Posterior vena cava (tissue), 2 donors: ENCODE measurements at regions not wholly inside any gene's neighbourhood (a gene's known extent, or its start where the extent isn't known, plus 50 kb on each side); places are given as distances from the start of the nearest gene placed in this dataset.
"Not testable (repeated sequence)": the region's sequence is repeated elsewhere in the genome, so short reads cannot be mapped to it uniquely, and the experiment has no call there.

ENCODE experiments used
- DNase-seq: peaks from one replicate; pipeline ENCODE4 v3.0.0-alpha.2; 2020; ENCODE audit warnings: low spot score
- intact Hi-C, 2 donors: fragments of 100-400 bp; cut with DNase I; formaldehyde crosslinking; loops; one replicate each; pipeline versions ENCODE4 v1.14.1 to v1.14.2; 2022 to 2023
- donor health status: DM: yes; HTN: yes; CAD: no.
- donor health status: DM: yes; HTN: yes; CAD: no.

DNA sequence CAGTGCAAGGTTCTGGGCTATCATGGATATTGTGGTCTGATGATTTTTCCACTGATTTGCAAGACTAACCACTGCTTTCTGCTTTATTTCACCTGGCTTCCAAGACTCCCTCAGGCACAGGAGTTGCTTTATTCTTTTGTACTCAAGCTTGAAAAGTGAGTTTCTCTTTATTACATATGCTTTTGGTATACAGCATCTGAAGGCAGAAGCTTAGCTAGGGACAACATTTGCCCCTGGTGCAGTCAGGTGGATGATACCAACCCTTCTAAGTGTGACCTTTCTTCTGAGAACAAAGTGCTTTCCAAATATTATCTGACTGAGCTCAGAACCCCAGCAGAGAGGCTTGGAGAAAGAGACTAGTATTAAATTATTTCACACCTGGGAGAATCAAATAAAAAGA, 94.0 kb upstream of the PHACTR1 start:
- intact Hi-C loops = no loop called here
- no peak for DNase-seq

DNA sequence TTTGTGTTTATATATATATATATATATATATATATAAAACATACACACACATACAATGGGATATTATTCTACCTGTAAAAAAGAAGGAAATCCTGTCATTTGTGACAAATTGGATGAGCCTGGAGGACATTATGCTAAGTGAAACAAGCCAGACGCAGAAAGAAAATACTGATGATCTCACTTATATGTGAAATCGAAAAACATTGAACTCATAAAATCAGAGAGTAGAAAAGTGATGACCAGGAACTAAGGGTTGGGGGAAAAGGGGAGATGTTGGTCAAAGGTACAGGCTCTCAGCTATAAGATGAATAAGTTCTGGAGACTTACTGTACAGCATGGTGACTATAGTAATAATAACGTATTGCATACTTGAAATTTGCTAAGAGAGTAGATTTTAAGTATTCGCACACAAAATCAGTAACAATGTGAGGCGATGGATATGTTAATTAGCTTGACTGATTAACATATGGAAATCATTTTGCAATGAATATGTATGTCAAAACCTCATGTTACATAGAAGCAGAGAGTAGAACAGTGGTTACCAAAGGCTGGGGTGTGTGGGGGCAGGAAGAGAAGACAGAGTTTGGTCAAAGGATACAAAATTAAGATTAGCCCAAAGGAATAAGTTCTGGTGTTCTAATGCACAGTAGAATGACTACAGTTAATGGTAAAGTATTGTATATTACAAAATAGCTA, 92.3 kb upstream of the PHACTR1 start:
- DNase-seq = no peak
- intact Hi-C loops = no loop called here

DNA sequence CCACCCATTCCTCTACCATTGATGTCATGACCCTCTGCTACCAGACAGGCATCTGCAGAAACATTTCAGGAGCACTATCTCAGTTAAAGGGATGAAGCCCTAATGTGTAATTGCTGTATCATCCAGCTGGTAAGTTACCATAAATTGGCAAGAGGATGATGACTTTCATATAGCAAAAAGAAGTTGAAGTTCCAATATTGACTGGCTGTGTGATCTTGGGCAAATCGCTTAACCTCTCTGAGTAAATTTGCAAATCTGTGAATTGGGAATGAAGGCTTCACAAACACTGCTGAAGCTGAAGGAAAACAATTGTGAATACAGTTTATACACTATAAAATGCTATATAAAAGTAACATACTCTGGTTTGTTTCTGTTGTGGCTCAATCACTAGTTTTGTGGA, 89.5 kb upstream of the PHACTR1 start:
- DNase-seq = no peak
- intact Hi-C loops = no loop called here

DNA sequence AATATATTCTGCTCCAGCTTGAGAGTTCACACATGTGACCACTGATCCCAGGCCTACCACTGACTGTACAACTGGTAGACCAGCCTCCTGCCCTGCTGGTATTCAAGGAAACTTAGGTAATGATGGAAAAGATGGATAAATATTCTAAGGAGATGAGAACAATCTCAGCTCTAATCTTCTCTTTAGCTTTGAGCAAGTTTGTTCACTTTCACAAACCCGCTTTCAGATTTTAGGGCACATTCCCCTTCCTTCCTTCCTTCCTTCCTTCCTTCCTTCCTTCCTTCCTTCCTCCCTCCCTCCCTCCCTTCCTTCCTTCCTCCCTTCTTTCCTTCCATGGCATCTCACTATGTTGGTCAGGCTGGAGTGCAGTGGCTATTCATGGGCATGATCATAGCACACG, 88.2 kb upstream of the PHACTR1 start:
- no peak for DNase-seq
- intact Hi-C loops = no loop called here

DNA sequence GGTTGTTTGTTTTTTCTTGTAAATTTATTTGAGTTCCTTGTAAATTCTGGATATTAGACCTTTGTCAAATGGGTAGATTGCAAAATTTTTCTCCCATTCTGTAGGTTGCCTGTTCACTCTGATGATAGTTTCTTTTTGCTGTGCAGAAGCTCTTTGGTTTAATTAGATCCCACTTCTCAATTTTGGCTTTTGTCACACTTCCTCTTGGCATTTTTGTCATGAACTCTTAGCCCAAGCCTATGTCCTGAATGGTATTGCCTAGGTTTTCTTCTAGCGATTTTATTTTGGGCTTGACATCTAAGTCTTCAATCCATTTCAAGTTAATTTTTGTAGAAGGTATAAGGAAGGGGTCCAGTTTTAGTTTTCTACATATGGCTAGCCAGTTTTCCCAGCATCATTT, 82.8 kb upstream of the PHACTR1 start:
- intact Hi-C loops, DNase-seq: not testable (repeated sequence)

DNA sequence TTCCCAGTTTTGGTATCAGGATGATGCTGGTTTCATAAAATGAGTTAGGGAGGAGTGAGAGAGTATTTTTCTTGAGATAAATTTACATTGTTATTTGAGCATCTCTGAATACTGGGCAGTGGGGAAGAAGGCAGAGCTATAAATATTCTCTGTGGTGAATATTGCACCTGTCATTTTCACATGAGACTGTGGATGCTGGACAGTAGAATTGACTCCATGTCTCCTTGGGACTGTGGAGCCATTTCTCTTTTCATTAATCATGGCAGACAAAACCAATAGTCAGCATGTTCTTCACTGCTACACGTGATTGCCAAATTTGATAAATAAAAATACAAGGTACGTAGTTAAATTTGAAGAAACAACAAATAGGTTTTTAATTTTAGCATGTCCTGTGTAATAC, 81.2 kb upstream of the PHACTR1 start:
- intact Hi-C loops = no loop called here
- DNase-seq = no peak

DNA sequence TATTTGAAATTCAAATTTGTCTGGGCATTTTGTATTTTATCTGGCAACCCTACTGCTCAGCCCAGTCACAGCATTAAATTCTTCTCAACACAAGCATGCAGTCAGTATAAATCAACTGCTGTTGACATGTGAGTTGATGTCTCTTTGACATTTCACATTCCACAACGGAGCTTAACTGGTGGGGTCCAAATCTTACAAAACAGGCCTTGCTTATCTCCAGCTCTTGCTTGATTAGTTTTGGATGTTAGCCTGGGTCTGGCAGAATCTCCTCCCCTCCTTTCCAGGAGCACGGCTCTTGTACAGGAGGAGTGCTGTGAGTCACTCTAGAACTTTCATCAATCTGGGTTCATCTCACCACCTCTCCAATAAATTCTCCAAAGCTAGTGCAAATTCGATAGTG, 80.8 kb upstream of the PHACTR1 start:
- intact Hi-C loops = no loop called here

DNA sequence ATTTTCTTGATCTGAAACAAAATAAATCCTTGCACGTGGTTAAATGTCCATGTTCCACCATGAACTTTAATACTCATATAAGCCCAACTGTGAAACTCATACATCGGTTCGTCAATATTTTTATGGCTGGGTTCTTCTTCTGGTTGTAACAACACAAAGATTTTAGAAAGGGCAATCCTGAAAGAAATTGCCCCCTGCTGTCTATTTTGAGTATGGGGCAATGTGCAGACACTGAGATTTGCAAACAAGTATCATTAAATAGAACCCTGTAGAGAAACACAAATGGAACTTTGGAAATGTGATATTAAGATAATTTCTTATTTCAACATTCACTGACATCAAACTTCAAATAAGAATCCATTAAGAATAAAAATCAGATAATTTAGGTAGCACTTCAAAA, 80.2 kb upstream of the PHACTR1 start:
- DNase-seq = no peak
- intact Hi-C loops = no loop called here

More for the DNA sequence above, 80.8 kb upstream of the PHACTR1 start:
- no peak for DNase-seq

DNA sequence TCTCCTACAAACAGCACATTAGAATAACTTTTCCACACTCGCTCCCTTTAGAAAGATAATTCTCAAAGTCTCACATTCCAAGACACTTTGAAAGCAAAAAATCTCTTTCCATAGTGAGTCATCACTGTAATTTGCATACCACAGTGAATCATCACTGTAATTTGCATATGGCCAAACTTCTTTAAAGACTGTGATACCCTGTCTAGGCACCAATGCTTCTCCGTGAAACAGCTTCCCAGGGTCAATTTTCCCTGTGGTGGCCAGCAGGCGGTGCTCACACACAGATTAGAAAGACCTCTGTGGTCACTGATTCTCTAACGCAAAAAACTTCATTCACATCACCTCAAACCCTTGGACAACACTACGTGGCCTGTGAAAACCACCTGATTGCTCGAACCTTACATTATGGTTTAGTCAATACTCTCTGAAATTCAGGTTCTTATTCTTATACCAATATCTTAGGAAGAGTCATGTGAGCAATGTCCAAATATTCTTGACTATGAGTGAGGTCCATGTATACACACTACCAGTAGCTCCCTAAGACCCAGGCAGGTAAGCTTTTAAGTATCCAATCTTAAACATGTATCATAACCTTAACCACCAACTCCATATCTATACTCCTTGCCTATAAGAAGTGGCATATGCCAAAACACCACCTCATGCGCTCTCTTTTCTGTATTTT, 78.5 kb upstream of the PHACTR1 start:
- intact Hi-C loops = no loop called here
- peak; percentile 79 for DNase-seq

DNA sequence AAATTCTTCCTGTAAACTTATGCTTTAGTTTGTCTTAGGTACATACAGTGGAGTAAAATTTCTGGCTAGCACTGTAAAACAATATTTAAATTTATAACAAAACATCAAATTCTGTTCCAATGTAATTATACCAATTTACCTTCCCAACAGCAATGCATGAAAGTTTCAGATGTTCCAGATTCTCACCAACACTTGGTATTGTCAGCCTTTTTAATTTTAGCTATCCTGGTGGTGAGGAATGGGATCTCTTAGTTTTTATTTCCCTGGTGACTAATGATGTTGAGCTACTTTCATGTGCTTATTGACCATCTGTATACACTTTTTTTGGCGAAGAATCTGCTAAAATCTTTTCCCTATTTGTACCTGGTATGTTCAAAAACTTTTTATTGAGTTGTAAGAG, 76.1 kb upstream of the PHACTR1 start:
- DNase-seq = no peak
- intact Hi-C loops = no loop called here

DNA sequence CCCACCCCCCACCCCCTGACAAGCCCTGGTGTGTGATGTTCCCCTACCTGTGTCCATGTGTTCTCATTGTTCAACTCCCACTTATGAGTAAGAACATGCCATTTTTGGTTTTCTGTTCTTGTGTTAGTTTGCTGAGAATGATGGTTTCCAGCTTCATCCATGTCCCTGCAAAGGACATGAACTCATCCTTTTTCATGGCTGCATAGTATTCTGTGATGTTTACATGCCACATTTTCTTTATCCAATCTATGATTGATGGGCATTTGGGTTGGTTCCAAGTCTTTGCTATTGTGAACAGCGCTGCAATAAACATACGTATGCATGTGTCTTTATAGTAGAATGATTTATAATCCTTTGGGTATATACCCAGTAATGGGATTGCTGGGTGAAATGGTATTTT, 74.8 kb upstream of the PHACTR1 start:
- intact Hi-C loops, DNase-seq: not testable (repeated sequence)

DNA sequence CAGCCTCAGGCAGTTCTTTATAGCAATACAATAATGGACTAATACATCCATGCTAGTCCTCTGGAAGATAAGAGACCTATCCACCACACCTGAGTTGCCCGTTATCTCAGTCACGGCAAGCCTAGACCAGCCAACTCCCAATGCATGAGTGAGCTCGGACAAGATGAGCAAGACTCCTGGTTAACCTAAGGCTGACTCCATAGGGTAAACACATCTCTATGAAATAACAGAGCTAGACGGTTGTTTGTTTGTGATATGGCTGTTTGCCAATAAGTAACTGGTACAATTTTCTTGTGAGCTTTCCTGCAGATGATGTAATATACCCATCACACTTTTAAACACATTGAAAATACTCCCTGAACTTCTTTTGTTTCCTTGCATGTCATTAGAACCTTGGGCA, 70.6 kb upstream of the PHACTR1 start:
- intact Hi-C loops = no loop called here
- no peak for DNase-seq

DNA sequence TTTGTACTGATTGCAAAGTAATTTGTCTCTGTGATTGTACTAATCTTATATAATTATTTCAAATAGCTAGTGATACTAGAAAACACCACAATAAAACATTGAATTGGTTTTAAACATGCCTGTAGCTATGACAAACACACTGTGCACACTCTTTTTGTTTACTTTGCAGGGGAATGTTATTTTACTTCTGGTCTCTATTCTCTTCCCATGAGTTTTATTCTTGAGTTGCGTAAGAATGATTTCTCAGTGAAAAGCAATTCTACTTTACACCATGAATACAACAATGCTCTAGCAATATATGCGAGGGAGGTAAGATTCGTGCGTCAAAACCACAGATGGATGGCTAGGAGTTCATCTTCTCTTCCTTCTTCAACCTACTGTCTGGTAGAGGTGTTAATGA, 68.4 kb upstream of the PHACTR1 start:
- intact Hi-C loops = no loop called here
- no peak for DNase-seq

DNA sequence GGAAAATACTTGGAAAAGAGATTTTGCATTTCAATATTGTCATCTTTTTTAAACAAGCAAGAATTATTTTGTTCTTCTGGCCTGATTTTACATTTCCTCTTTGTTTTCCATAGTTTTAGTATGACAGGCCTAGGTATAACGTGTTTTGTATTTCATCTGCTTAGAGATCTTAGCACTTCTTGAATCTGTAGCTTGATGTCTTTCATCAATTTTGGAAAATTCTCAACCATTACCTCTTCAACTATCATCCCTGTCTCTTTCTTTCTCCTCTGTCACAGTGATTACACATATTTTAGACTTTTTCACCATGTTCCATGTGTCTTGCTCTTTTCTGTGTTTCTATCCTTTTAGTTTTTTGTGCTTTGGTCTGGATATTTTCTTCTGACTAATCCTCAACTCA, 67.2 kb upstream of the PHACTR1 start:
- intact Hi-C loops = no loop called here
- DNase-seq = no peak

DNA sequence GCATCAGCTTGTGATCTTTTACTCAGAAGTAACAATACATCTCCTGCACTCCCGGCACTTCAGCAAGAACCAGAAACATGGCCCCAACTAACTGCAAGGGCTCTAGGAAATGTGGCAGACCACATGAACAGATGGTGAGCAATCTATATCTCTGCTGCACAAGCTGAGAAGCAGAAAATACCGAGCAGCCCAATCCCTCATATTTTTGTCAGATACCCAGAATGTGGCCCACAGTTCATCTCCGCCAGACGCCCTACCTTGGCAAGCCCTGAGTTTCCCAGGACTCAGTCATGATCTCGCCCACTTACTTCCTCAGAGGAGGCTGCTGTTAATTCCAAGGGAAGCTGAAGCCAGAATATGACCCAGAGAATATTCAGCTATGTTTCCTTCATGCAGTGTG, 63.1 kb upstream of the PHACTR1 start:
- intact Hi-C loops = no loop called here
- DNase-seq = no peak

DNA sequence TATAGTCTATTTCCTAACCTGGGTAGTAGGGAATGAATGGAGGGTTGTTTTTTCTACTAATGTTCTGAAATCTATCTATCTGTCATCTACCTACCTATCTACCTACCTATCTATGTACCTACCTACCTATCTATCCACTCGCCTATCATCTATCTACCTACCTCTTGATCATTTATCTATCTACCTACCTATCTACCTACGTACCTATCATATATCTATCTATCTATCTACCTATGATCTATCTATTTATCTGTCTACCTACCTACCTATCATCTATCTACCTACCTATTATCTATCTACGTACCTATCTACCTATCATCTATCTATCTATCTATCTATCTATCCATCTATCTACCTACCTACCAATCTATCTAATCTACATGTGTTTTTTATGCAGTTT, 62.5 kb upstream of the PHACTR1 start:
- DNase-seq = no peak
- intact Hi-C loops = no loop called here

DNA sequence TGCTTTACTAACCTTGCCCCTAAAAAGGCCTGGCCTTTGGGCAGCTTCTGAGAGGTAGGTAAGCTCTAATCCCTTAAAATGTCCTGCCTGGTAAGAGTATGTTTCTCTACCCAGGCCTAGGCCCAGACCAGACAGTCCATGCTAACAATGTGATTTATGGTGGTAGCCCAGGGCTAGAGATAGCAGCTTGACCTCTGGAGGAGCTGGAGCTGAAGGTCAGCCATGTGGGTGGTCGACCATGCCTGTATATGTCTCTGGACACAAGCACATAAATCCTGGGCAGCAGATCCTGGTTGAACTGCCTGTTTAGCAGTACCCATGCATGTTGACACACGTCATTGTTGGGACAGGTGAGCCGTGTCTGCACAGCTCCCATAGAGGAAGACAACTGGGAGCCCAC, 62.1 kb upstream of the PHACTR1 start:
- intact Hi-C loops = no loop called here

DNA sequence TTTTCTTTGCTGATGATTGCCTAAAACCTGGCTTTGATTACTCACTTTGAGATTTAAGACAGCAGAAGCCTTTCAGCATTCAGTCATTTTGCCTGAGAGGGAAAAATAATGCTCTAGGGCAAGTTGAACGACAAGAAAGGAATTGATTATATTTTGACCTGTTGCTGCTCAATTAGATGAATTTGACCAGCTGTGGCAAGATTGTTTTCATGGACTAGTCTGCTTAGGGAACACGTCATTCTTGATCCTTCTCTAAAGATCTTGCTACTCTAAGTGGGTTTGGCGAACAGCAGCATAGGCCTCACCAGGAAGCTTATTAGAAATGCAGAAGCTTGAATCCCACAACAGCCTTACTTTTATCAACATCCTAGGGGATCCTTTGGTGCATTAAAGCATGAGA, 59.7 kb upstream of the PHACTR1 start:
- intact Hi-C loops = no loop called here
- DNase-seq = no peak

More for the DNA sequence above, 62.1 kb upstream of the PHACTR1 start:
- DNase-seq = no peak

DNA sequence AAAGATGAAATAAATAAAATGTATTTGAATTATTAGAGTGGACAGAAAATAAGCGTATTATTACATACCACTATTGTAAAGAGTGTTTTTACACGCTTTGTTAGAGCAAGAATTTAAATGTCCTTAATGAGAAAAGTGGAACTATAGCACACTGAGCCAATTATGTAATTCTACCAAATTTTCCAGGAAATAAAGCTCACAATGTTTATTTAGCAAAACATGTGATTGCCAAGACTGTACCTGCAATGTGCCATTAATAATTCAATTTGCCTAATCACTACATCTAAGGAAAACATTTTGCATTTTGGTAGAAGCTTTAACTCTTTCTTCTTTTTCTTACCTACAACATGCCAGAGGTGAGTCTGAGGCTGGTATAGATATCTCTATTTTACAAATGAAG, 58.7 kb upstream of the PHACTR1 start:
- intact Hi-C loops = no loop called here
- no peak for DNase-seq

DNA sequence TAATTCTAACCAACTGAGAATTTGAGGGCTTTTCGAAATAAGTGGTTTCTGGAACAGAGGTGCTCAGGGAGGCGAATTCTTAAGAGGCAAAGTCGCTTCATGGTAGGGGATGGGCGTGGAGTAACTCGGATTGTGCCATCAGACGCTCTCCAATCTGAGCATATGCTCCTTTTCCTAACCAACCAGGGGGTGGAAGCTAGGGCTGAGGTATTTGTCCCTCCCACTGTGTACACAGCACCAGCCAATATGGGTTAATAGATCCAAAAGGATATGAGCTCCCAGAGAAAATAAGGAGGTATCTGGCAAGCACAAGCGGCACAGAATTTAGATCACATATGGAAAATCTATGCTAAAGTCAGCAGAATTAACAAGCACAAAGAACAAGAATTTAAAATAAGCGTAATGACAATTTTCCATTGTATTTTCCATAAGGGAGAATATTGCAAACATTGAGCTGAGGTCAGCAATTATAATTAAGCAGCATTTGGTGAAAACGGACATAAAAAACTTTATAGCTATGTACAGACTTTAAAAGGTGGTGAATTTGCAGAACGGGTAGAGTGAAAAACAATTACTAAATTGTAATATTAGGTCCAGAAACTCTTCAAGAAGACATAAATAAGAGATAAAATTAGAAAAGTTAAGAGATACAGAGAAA, 55.0 kb upstream of the PHACTR1 start:
- intact Hi-C loops = no loop called here
- no peak for DNase-seq
